Stimulated activated CD8-positive, alpha-beta memory T cell treated with anti-CD3 and anti-CD28 coated beads, Interleukin-2, amount 100 ng/mL, for 1 hour (primary cell): ENCODE measurements at regions not wholly inside any gene's neighbourhood (a gene's known extent, or its start where the extent isn't known, plus 50 kb on each side); places are given as distances from the start of the nearest gene placed in this dataset.

Experiments used
- DNase-seq, 2 donors: peaks; one replicate each; pipeline ENCODE4 v3.0.0-alpha.2; 2020; ENCODE audit warnings: low read depth in 2 of 2

DNA sequence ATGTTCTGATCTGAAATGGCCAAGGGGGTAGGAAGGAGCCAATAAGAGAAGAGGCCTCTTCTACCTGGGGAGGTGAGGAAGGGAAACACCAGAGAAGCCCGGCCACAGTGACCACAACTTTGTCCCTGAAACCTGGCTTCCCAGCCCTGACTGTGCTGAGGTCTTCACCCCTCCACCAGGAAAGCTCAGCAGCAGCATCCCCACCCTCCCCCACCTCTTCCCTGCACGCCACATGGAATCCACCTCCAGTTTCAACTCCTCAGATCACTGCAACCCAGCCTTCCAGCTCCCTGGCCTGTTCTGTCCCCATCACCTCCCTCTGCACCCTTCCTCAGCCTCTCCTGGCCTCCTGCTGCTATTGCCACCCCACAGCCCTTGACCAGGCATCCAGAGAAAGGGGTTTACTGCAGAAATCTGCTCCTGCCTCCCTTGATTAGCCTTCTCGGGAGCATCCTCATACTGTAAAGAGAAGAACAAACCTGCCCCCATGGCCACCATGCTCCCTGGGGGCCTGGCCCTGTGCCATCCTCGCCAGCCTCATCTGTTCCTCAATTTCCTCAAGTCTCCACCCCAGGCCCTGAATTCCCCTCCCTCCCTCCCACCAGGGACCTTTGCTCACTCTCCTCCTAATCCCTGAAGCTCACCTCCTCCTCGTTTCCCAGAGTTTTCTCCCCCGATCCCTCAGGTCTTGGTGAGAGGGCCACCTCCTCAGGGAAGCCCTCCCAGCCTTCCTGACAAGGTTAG, 450.9 kb downstream of the MATN1 start:
- no peak for DNase-seq

- DNase-seq = no peak
These were observed 451.7 kb downstream of the MATN1 start for GRCh38 chr1:30271401-30272276.

- no peak for DNase-seq
These were observed 452.9 kb downstream of the MATN1 start for GRCh38 chr1:30270461-30270860.

DNA sequence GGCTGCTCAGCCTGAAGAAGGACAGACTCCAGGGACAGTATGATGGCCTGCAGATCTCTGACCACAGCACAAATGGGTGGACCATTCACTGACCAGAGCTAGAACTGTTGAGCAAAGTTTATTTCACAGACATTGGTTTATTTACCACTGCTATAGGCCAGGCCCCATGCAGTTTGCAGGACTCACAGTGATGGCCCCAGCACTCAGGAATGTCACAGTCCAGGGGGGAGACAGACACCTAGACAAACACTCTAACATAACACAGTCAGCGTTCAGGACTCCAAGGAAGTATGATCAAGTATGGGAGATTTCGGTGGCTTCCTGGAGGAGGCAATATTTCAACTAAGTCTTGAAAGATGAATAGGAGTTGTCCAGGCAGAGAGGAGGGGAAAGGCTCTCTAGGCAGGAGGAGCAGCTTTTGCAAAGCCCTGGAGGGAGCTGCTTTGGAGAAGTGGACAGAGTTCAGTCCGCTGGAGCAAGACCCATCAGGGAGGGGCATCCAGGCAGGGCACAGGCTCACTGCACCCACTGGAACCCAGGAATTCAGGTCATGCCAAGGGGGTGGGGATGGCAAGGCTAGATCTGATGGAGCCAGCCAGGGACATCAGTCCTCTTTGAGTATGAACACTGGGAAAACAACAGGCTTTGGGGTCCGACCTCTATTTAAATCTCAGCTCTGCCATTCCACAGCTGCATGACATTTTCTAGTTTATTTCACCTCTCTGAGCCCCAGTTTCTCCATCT, 454.3 kb downstream of the MATN1 start:
- DNase-seq = no peak

DNA sequence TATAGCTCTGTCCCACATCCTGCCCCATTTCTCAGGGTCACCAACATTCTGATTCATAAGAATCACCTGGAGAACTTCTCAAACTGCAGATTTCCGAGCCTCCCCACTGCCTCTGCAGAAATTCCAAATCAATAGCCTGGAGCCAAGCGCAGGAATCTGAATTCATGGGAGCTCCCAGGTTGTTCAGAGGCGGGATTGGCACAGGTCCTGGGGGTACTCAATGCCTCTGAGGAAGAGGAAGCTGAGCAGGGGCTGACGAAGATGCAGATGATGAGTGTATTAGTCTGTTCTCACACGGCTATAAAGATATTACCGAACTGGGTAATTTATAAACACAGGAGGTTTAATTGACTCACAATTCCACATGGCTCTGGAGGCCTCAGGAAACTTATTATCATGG, 455.5 kb downstream of the MATN1 start:
- no peak for DNase-seq

GRCh38 chr1:30267046-30267445, 456.3 kb downstream of the MATN1 start:
- no peak for DNase-seq

DNA sequence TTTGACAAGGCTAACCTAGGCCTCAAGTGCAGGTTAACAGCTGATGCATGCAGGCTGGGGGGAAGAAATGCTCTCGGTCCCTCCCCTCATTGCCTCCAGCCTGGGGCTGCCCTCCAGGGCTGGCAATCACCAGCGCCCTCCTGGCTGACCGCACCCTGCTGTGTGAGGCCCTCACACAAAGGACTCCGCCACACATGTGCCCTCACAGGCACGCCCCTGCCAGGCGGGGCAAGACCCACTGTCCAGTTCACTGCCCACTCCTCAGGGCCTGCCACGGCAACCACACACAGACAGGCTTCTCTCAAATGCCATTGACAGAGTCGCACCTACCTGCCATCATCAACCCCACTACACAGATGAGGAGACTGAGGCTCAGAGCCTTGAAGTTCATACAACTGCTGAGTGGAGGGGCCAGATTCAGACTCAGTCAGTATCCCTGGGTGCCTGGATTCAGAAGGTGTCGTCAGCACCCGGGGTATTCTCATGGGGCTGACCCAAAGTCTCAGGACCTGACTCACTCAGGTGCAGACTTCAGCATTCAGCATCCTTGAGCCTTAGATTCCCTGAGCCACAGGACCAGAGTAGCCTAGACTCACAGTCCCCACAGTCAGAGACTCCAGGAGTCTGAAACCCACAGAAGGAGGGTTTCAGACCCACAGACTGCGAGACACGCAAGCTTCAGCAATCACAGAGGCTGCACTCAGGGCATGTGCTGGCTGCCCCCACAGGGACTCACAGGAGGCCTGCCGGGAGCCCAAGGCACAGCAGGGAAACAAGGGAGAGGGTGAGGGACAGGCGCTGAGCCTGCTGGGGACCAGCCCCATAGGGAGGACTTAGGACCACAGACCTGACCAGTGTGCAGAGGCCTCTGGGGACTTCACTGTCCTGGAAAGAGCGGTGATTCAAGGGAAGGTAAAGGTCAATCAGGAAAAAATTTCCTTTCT, 458.0 kb downstream of the MATN1 start:
- no peak for DNase-seq

GRCh38 chr1:30264672-30265025, 458.7 kb downstream of the MATN1 start:
- no peak for DNase-seq

DNA sequence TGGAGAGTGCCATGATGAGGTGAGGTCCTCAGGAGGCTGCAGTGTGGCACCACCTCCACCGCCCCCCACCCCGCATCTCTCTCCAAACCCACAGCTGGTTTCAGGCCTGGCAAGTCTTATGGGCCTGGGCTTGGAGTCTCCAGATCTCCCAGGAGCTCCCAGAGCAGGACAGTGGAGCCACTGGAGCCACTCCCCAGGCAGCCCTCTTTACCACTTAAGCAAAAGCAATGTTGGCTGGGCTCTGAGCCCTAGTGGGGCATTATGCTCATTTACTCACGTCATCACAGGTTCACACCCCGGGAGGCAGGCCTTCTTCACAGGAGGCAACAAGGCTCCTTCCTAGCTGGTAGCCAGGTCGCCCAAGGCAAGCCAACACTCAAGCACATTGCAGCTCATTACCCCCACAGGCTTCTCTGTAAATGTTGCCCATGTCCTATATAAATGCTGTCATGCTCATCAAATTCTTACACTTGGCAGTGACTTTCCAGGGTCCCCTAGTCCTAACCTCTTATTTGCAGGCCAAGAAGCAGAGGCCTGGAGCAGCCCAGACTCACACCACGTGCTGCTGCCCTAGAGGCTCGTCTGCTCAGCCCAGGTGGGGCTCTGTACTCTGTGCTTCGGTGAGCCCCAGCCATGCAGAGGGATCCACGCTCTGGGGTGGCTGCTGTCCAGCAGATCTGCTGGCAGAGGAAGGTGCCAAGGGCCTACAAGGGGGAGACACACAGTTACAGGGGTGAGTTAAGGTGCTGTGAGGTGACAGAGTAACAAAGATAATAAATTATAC, 459.3 kb downstream of the MATN1 start:
- DNase-seq = no peak

DNA sequence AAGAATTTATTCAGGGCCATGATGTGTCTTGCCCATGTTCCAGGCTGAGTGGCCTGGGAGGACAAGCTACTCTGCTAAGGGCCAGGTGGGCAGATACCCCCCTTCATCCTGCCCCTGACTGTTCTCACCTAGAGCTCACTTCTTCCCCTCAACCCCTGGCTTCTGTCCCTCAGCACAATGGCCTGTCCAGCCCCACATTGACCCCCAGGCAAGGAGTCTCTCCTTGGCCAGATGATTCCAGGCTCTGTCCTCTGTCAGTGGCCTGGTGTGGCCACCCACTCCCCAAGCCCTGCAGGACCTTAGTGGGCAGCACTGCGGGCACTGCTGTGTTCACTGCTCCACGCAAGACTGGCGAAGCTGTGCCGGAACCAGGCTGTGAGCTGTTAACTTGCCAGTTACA, 460.0 kb downstream of the MATN1 start:
- DNase-seq = no peak

DNA sequence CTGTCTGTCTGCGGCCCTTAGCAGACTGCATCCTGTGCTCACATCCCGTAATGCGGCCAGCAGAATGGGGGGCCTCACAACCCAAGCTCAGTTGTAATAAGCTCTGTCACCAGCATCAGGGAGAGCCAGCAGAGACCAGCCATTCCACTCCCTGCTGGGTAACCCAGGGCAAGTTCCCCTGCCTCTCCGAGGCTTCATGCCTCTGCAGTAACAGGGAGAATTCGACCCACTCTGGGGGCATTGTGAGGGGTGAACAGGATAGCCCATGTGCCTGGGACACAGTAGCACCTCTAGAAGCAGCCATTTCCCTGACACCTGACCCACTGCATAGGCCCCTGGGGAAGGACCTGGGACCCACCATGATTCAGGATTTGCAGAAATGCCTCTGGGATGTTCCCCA, 461.2 kb downstream of the MATN1 start:
- DNase-seq = no peak

GRCh38 chr1:30260318-30260717, 463.1 kb downstream of the MATN1 start:
- DNase-seq = no peak

GRCh38 chr1:30259631-30260030, 463.8 kb downstream of the MATN1 start:
- no peak for DNase-seq

- DNase-seq = no peak
These were observed 464.5 kb downstream of the MATN1 start for GRCh38 chr1:30258876-30259275.

DNA sequence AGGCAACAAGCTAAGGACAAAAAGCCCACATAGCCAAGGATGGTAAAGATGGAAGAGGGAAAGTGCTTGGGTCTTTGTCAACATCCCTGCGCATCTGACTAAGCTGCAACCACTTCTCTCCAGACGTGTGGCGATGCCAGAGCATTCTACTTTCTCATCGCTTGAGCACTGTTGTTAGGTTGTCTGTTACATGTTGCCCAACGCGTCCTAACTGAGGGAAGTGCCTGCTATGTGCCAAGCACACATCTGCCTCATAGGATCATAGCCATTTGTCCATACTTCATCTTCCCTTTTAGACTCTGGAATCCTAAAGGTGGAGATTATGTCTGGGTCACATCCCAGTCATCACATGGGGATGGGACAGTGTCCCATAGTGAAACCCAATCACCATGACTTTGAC, 464.9 kb downstream of the MATN1 start:
- DNase-seq = no peak

- DNase-seq = no peak
These were observed 465.5 kb downstream of the MATN1 start for GRCh38 chr1:30257742-30258380.

DNA sequence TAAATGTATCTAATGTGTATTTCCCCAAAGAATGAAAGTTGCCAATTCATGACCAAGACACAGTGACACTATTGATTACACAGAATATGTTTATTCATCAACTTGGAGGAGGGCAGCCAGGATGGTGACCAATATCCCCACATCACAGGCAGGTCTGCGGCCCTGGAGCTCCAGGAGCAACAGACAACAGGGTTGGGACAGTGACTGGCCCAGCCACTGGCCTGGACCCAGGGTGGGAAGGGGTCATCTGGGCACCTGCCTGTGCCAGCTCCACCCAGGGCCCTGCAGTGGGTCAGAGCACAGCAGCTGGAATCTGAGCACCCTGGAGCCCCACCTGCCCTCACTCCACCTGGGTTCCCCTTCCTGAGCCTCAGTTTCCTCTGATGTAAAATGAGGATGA, 466.1 kb downstream of the MATN1 start:
- DNase-seq = no peak

DNA sequence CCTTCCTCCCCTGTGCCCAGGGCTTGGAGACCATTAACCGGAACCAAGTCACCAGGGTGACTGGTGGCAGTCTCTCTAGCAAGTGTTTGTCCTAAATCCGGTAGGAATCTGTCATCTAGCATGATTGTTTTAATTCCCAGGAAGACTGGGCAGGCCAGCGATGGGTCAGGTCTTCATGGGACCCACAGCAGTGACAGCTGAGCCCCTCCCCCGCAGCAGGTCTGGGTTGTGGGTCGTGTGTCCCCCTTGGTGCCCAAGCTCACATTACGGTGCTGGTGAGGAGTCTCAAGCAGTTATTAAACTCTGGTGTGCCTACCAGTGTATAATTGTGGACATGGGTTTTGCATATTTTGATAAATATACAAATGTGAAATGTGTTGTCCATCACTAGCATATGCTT, 466.5 kb downstream of the MATN1 start:
- DNase-seq = no peak

- DNase-seq = no peak
These were observed 468.2 kb downstream of the MATN1 start for GRCh38 chr1:30255111-30255724.
